C4-2B (cell line): ENCODE measurements at regions not wholly inside any gene's neighbourhood (a gene's known extent, or its start where the extent isn't known, plus 50 kb on each side); places are given as distances from the start of the nearest gene placed in this dataset.
"Not testable (repeated sequence)": the region's sequence is repeated elsewhere in the genome, so short reads cannot be mapped to it uniquely, and the experiment has no call there.

Source experiments
- ZFX ChIP-seq: fragments of 450-650 bp; IDR thresholded peaks from 2 replicates; pipeline ENCODE4 v1.6.1; 2017
- TF ChIP-seq, protein P1 (sequence below): fragments of 450-650 bp; conservative IDR thresholded peaks from 2 replicates; pipeline ENCODE4 v1.5.1; 2017; ENCODE audit warnings: mild to moderate bottlenecking

GRCh38 chr22:23421300-23421699, 158.8 kb downstream of the IGLL1 start:
- TF ChIP-seq, protein P1, sequence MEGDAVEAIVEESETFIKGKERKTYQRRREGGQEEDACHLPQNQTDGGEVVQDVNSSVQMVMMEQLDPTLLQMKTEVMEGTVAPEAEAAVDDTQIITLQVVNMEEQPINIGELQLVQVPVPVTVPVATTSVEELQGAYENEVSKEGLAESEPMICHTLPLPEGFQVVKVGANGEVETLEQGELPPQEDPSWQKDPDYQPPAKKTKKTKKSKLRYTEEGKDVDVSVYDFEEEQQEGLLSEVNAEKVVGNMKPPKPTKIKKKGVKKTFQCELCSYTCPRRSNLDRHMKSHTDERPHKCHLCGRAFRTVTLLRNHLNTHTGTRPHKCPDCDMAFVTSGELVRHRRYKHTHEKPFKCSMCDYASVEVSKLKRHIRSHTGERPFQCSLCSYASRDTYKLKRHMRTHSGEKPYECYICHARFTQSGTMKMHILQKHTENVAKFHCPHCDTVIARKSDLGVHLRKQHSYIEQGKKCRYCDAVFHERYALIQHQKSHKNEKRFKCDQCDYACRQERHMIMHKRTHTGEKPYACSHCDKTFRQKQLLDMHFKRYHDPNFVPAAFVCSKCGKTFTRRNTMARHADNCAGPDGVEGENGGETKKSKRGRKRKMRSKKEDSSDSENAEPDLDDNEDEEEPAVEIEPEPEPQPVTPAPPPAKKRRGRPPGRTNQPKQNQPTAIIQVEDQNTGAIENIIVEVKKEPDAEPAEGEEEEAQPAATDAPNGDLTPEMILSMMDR: not testable (repeated sequence)
- TF ChIP-seq ZFX: not testable (repeated sequence)
